Stimulated activated CD8-positive, alpha-beta memory T cell treated with anti-CD3 and anti-CD28 coated beads, Interleukin-12 subunit alpha, Interleukin-12 subunit beta, amount 100 ng/mL, for 1 hour (primary cell): ENCODE measurements at regions not wholly inside any gene's neighbourhood (a gene's known extent, or its start where the extent isn't known, plus 50 kb on each side); places are given as distances from the start of the nearest gene placed in this dataset.
"Not testable (repeated sequence)": the region's sequence is repeated elsewhere in the genome, so short reads cannot be mapped to it uniquely, and the experiment has no call there.

Experiments
- DNase-seq: peaks from one replicate; pipeline ENCODE4 v3.0.0-alpha.2; 2020; ENCODE audit warnings: low read depth

DNA sequence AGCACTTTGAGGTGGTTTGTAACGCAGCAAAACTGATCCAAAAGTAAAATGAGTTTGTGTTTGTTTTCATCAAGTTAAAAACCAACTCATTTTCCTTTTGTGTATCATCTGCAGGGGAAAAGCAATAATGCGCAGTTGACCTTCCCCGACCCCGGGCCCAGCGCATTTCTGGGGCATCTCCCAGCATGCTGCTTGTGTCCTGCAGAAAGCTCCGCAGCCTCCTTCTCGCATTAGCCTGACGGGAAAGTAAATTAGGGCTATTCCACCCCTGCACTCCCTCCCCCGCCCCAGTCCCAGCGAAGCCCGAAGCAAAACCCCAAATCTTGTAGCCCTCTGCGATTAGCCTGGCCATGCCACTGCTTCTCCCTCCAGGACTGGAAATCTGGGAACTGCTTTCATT is 82.0 kb upstream of the PPM1B start:
- no peak for DNase-seq

- peak; percentile 73 for DNase-seq
Measured at GRCh38 chr2:44087036-44087713, 81.5 kb upstream of the PPM1B start.

GRCh38 chr2:44087714-44088092 is 81.0 kb upstream of the PPM1B start:
- no peak for DNase-seq

- not testable (repeated sequence) for DNase-seq
Measured at GRCh38 chr2:44092519-44092918, 76.2 kb upstream of the PPM1B start.

DNA sequence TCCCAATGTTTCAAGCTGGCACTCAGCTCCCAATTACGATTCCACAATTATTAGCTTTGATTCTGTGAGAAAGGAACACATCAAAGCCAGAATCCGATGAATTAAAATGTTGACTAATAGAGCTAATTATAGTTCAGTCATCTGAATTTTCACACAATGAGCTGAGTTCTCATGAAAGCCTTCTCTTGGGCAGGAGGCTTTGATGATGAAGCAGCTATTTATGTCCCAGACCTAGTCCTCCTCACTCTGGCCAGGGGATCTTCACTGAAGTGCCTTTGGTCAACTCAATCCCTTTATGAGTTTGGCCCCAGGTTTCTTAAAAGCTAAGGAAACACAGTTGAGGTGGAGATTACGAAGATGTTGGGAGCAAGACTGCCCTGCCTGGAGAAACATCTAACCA is 74.7 kb upstream of the PPM1B start:
- no peak for DNase-seq

GRCh38 chr2:44097322-44097907 is 71.3 kb upstream of the PPM1B start:
- no peak for DNase-seq

DNA sequence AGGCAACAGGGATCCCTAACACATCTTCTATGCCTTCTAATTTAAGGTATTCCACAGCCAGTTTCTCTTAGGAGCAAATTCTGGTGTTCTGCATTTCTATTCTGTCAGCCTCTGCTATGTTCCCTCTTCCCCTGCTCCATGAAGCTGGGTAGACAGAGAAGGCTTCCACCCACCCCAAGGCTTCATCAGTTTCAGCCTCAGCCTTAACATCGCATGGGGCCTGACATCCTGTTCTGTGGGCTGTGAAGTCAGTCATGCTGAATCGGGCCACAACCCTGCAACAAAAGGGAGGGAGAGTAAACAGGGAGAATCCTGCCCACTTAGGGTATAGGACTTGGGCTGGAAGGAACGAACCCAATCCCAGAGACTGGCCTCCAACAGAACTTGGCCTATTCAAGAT is 70.6 kb upstream of the PPM1B start:
- no peak for DNase-seq

DNA sequence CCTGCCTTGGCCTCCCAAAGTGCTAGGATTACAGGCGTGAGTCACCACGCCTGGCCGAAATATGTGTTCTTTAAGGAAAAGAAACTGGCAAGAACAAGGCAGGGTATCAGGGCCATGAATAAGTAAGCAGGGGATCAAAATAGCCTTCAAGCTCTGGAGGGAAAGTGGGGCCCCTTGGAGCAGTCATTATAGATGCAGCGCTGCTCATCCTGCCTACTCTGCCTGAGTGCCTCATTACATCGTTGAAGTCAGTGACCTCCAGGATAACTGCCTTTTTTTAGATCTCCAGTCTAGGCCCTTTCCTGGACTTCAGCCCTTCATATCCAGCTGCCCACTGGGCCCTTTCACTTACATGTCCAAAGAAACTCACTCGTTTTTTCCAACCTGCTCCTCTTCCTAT is 69.8 kb upstream of the PPM1B start:
- DNase-seq, result no peak

- DNase-seq, result no peak
Measured at GRCh38 chr2:44100351-44100750, 68.3 kb upstream of the PPM1B start.

DNA sequence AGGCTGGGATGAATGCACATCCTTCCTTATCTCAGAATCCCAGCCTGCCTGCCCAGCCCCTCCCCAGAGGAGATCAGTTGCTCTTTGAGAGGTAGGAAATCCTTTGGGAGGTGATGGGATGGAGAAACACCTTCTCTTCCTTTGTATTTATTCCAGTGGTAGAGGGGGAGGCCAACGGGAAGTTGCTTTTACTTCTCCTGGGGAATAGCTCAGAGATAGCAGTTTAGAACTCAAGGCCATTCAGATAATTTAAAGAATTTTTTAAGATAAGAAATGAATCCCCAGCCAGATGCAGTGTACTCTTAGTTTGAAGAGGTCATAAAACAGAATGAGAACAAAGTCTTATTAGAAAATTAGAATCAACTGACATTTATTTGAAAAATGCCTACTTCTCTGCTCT is 67.4 kb upstream of the PPM1B start:
- no peak for DNase-seq

- no peak for DNase-seq
Measured at GRCh38 chr2:44102790-44103562, 65.7 kb upstream of the PPM1B start.

GRCh38 chr2:44103639-44104038 is 65.0 kb upstream of the PPM1B start:
- DNase-seq, result no peak

GRCh38 chr2:44104855-44105271 is 63.8 kb upstream of the PPM1B start:
- no peak for DNase-seq

- not testable (repeated sequence) for DNase-seq
Measured at GRCh38 chr2:44106509-44106908, 62.2 kb upstream of the PPM1B start.

DNA sequence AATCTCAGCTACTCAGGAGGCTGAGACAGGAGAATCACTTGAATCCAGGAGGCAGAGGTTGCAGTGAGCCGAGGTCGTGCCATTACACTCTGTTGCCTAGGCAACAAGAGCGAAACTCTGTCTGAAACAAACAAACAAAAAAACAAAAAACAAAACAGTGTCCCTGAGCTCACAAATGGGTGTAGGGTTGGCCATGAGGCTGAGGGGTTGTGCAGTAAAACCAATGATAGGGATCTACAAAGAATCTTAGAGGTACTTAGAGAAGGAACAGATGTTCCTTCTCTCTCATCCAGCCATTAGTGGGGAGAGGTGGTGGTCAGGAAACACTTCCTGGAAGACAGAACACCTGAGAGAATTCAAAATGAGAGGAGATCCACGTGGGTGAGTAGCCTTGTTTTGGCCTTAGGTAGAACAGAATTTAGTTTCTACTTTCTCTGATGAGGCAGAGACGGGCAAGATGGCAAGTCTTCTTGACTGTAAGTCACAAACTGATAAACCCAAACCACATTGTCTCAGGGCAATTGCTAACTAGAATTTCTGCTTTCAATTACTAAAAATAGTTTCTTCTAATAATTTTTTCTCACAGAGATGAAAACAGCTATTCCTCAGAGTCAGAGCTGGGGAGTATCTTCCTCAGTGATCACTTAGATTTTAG is 61.5 kb upstream of the PPM1B start:
- no peak for DNase-seq

- DNase-seq, result no peak
Measured at GRCh38 chr2:44107974-44108373, 60.7 kb upstream of the PPM1B start.

DNA sequence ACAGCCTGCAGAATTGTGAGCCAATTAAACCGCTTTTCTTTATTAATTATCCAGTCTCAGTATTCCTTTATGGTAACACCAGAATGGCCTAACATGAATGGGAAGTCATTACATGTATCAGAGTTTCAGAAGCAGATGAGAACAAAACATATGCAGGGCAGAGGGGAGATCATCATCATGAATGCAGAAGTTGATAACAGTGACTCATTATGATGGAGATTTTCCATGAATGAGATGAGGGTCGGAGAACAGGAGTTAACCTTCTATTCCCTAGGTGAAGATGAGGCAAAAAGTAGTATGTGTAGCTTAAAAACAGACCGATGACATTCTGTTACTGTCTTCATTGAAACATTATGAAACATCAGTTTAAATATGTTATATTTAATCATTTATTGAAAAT is 59.5 kb upstream of the PPM1B start:
- DNase-seq, result no peak

DNA sequence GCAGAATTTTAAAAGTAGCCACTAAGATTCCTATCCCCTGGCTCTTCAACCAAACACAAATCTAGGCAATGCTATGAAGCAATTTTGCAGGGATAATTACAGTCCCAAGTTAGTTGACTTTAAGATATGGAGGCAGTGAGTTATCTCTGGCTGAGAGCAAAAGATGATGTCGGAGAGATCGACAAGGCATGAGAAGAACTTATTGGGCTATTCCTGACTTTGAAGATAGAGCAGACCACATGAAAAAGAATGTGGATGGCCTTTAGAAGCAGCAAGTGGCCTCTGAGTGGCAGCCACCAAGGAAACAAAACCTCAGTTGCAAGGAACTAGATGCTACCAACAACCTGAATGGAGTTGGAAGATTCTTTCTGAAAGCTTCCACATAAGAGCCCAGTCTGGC is 58.2 kb upstream of the PPM1B start:
- no peak for DNase-seq

DNA sequence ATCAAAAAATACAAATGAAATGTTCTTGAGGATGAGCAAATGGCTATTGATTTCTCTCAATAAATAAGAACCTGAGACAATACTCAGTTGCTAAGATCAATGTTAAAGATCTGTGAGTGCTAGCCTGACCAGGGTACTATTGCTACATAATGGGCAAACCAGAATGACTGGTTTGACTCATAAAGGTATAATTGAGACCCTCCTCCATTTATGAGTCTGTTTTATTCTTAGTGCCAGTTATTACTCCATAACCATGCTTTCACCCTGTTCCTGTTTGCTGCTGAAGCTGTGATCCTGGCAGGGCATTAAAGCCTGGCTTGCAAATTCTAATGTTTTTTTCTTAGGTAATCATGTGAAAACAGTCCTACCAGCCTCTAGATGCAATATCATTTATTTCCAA is 56.6 kb upstream of the PPM1B start:
- no peak for DNase-seq

GRCh38 chr2:44116319-44116718 is 52.4 kb upstream of the PPM1B start:
- no peak for DNase-seq

- no peak for DNase-seq
Measured at GRCh38 chr2:44118257-44118656, 50.4 kb upstream of the PPM1B start.
